NCI-H2081 (cell line): ENCODE measurements at regions not wholly inside any gene's neighbourhood (a gene's known extent, or its start where the extent isn't known, plus 50 kb on each side); places are given as distances from the start of the nearest gene placed in this dataset.
A peak's percentile ranks its signal among the peaks of the same experiment; 100 is the strongest.
"Not testable (repeated sequence)": the region's sequence is repeated elsewhere in the genome, so short reads cannot be mapped to it uniquely, and the experiment has no call there.

Experiments
- DNase-seq, 2 experiments: peaks; one replicate each; lab custom pipeline; 2025; lab: John Stamatoyannopoulos, UW

DNA sequence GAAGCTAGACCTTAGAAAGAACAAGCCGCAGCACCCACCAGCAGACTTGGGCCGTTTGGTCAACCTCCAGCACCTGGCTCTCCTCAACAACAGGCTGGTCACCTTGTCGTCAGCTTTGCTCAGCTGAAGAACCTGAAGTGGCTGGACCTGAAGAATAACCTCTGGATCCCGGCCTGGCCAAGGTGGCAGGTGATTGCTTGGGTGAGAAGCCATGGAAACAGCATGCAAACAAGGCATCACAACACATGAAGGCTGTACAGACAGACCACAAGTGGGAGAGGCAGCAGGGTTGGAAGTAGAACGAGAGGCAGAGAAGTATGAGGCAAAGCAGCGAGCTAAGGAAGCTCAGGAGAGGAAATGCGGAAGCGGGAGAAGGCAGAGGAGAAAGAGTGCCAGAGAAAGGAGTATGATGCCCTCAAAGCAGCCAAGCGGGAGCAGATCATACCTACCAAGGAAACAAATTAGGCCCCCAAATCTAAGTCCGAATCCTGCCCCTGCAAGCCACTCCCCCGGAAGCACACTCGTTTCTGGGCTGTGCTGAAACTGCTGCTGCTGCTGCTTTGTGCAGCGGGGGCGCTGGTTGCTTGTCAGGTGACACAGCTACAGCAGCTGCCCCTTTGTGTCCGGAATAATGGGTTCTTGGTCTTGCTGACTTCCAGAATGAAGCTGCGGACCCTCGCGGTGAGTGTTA, 121.6 kb upstream of the LGSN start:
- DNase-seq: peak; percentile 41 to 80

DNA sequence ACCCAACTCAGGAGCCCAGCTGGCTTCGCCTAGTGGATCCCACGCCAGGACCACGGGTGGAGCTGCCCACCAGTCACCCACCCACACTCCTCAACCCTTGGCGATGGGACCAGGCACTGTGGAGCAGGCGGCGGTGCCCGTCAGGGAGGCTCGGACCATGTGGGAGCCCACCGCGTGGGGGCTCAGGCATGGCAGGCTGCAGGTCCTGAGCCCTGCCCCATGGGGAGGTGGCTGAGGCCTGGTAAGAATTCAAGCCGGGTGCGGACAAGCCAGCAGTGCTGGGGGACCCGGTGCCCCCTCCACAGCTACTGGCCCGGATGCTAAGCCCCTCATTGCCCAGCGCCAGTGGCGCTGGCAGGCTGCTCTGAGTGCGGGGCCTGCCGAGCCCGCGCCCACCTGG, 123.1 kb upstream of the LGSN start:
- no peak for DNase-seq

DNA sequence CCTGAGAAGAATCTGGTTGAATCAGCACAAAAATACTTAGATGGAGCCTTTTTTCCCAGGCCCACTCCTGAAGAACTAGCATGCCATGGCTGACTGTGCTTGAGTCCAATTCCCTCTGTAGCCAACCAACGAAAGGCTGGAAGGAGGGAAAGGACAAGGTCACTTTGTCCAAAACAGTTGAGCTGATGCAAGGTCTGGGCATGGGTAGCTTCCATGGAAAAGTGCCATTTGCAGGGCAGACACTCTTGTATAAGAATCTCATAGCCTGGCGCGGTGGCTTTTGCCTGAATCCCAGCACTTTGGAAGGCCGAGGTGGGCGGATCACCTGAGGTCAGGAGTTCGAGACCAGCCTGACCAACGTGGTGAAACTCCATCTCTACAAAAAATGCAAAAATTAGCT, 125.0 kb upstream of the LGSN start:
- no peak for DNase-seq

DNA sequence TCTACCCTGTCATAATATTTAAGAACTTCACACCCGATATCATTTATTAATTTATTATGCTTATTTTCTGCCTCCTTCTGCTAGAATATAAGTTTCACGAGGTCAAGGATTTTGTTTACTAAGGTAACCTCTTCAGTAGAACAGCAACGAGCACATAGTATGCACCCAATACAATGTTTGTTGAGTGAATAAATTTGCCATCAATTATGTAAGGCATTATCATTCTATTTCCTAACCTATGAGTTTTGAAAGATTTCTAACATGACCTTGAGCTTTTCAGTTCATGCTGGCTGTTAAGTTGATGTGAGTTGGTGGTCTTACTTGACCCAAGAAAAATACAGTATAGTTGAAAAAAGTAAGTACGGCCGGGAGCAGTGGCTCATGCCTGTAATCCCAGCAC, 125.9 kb upstream of the LOC128125822 start:
- DNase-seq: no peak

DNA sequence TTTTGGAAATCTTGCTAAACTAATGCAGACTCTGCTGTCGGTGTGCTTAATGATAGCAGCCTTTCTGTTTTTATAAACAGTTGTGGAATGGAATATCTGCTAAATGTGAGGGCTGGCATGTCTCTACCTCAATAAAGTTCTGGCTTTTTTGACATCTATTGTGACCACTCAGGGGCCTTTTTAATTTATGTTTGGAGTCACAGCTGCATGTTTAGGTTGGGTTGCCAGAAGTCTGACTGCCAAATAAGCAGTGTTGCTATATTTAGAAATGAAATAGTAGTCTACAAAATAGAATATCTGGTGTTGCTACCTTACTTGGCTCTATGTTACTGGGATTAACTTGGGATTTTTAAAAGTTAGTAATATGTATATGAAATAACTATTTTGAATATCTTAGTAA, 125.1 kb upstream of the LOC128125822 start:
- DNase-seq: peak in 1 of 2 experiments; percentile 8

DNA sequence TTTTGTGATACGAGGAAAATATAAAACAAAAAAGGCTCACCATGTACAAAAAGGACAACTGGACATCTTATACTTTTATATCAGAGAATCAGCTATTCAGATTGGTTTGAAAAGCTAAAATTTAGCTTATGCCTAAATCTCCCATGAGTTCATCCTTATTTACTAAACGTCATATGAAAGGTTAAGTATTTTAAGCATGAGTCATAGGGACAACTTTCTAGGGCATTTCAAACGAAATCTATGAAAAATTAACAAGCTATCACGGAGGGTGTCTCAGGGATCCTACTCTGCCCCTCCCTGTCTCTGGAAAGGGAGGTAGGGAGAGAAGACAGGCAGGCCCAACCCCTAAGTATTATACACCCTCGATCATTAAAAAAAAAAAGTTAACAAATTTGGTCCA, 124.1 kb upstream of the LOC128125822 start:
- no peak for DNase-seq

DNA sequence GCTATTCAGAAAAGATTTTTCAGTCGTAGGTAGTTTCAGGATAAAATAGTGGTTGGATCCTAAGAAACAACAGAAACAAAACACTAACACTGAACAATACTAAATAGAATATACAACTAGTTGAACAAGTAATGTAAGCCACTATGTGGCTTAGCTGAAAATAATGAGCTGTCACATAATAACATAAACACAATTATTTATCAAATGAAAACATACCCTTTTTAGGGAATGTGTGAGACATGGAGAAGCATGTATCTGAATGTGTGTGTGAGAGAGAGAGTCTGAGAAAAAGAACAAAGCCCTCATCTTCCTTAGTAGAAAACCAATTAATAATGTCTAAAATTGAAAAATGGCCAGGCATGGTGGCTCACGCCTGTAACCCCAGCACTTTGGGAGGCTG, 122.6 kb upstream of the LOC128125822 start:
- DNase-seq: no peak

DNA sequence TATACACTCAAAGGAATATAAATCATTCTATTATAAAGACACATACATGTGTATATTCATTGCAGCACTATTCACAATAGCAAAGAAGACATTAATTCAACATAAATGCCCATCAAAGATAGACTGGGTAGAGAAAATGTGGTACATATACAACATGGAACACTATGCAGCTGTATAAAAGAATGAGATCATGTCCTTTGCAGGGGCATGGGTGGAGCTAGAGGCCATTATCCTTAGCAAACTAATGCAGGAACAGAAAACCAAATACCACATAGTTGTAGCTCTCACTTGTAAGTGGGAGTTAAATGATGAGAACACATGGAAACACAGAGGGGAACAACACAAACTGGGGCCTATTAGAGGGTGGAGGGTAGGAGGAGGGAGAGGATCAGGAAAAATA, 121.0 kb upstream of the LOC128125822 start:
- no peak for DNase-seq

DNA sequence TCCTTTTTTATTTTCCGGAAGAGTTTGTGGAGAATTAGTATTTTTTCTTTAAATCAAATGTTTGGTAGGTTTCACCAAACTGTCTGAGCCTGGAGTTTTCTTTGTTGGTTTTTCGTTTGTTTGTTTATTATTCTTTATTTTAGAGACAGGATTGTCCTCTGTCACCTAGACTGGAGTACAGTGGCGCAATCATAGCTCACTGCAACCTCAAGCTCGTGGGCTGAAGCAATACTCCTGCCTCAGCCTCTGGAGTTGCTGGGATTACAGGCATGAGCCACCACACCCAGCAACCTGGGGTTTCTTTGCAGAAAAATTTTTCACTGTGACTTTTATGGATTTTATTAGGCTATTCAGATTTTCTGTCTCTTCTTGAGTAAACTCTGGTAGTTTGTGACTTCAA, 120.2 kb upstream of the LOC128125822 start:
- DNase-seq: no peak

DNA sequence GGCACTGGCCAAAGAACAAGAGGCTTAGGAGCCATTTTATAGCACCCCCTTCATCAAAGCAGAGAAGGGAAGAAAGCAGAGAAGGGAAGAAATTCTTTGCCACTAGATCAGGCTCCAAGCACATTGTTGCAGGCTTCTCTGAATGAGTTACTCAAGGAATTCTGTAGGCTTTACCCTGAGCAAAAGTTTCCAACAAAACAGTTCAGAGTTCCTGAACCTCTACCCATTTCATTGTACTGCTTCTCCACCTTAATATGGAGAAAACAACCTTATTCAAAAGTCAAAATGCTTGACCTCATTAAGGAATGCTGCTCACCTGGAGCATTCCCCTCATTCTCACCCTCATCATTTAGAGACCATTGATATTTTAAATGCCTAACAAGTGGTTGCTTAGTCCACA, 115.5 kb upstream of the LOC128125822 start:
- DNase-seq: no peak

DNA sequence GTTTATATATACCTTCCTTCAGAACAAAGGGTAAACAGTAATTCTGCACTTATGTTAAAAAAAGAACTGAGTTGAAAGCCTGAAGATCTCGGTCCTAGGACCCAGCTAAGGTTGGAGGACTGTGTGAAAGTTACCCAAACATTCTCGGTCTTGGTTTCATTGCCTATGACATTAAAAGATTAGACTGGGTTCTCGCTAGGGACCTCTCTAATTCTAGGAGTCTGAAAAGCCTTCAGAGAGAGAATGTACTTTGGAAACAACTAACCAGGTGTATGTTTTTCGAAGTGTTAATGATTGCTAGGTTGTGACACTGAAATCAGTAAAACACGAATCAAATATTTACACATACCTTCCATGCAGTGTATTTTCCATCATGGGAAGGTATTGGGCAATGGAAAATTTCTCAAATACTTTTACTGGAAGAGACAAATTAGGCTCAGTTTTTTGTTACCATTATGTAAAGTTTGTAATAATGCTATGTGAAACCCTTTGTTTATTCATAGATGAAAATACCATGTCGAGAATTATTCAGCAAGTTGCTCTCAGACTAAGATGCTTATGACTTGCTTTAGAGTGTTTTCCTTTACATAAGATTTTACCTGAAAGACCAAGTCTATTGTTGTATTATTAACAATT, 113.7 kb upstream of the LOC128125822 start:
- no peak for DNase-seq

DNA sequence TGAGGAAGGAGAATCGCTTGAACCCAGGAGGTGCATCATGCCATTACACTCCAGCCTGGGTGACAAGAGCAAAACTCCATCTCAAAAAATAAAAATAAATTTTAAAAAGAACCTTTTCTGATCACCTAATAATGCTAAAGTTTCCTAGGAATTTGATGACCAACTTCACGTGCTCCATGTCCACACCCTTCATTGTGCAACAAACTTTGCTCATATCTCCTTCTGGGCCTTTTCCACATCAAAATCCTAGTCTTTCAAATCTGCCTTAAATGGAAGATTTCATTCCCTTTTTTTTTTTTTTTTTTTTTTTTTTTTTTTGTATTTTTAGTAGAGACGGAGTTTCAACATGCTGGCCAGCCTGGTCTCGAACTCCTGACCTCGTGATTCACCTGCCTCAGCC, 112.5 kb upstream of the LOC128125822 start:
- DNase-seq: no peak

DNA sequence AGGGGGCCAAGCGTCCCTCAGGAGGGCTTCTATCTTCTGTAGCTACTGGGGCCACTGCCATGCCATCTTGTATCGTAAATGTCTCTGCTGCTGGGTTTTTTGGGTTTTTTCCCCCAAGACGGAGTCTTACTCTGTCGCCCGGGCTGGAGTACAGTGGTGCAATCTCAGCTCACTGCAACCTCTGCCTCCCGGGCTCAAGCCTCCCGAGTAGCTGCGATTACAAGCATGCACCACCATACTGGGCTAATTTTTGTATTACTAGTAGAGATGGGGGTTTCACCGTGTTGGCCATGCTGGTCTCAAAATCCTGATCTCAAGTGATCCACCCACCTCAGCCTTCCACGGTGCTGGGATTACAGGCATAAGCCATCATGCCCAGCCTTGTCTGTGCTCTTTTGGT, 111.3 kb upstream of the LOC128125822 start:
- DNase-seq: no peak

DNA sequence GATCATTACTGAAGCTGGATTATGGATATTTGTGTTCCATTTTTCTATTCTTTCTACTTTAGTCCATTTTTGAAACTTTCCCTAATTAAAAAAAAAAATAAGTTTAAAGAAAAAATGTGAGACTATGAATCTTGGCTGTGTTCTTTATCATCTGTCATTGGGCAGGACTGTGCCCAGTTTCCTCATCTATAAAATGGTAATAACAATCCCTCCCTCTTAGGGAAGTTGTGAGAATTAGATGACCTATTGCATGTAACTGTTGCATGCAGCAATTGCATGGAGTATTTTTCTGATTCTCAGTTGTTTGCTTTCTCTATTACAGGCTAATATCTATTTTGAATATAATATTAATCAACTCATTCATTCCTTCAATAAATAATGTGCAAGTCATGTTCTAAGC, 108.2 kb upstream of the LOC128125822 start:
- DNase-seq: no peak

DNA sequence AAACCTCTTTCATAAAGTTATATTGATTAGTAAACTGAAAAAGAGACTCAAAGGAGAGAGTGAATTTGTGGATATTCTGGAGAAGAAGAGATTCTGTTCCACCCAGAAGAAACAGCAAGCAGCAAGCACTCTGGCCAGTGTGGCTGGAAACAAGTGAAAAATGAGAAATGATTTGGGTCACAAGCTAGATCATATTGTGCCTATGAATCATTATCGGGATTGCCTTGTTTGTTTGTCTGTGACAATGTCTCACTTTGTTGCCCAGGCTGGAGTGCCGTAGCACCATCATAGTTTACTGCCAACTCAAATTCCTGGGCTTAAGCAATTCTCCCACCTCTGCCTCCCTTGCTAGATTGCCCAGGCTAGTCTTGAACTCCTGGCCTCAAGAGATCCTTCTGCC, 106.5 kb upstream of the LOC128125822 start:
- DNase-seq: no peak

DNA sequence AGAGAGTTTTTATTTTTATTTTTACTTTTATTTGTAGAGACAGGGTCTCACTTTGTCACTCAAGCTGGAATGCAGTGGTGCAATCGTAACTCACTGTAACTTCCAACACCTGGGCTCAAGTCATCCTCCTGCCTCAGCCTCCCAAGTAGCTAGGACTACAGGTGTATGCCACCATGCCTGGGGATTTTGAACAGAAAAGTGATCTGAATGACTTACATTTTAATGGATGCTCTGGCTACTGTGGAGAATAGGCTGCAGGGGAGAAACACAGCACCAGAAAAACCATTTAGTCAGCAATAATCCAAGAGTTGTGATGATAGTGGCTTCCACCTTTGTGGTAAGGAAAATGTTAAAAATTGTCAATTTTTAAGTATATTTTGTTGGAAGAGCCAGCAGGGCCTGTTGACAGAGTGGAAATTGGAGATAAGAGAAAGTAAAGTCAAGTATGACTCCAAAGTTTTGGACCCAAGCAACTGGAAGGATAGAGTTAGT, 106.0 kb upstream of the LOC128125822 start:
- DNase-seq: no peak

DNA sequence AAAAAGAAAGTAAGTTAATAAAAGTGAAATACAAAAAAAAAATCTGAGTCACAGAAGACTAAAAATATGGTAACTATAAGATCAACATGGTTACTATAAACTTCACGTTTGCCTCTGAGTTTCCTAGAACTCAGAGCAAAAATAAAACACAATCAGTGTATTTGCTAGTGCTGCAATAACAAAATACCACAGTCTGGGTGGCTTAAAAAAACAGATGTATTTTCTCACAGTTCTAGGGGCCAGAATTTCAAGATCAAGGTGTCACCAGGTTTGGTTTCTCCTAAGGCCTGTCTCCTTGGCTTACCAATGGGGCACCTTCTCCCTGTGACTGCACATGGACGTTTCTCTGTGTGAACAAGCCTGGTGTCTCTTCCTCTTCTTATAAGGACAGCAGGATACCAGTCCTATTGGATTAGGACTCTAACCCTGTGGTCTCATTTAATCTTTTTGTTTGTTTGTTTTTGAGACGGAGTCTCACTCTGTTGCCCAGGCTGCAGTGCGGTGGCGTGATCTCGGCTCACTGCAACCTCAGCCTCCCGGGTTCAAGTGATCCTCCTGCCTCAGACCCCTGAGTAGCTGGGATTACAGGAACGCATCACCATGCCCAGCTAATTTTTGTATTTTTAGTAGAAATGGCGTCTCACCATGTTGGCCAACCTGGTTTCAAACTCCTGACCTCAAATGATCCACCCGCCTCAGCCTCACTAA, 104.9 kb upstream of the LOC128125822 start:
- DNase-seq: no peak

DNA sequence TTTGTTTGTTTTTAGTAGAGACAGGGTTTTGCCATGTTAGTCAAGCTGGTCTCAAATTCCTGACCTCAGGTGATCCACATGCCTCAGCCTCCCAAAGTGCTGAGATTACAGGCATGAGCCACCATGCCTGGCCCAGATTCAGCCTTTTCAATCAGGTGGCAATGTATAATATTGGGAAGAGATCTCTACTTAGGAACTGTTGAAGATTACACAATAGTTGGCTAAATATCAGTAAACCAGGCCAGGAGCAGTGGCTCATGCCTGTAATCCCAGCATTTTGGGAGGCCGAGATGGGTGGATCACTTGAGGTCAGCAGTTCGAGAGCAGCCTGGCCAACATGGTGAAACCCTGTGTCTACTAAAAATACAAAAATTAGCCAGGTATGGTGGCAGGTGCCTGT, 101.1 kb upstream of the LOC128125822 start:
- not testable (repeated sequence) for DNase-seq

DNA sequence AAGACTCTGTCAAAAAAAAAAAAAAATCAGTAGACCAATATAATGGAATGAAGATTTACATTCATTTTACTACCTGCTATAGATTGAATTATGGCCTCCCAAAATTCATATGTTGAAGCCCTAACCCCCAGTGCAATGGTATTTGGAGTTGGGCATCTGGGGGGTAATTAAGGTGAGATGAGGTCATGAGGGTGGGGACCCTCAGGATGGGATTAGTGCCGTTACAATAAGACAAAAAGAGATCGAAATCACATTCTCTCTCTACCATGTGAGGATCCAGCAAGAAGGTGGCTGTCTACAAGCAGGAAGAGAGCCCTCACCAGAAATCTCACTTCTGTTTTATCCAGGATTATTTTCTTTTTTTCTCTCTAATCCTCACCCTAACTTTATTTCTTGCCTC, 100.6 kb upstream of the LOC128125822 start:
- DNase-seq: no peak

DNA sequence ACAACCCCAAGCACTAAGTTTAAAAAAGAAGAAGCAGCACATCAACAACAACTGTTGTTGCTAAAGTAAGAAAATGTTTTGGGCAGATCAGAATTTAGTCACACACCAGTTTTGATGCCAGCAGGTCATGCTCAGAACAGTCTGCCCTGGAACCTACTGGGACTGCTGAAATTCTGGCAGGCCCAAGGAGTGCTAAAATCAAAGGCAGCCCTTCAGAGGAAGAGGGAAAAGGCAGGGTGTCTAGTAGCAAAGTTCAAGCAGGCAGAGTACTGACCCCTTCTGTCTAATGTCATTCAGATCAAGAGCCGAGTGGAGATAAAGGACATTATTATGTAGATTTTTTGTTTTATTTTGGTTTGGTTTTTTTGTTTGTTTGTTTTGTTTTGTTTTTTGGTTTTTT, 96.6 kb upstream of the LOC128125822 start:
- DNase-seq: no peak

DNA sequence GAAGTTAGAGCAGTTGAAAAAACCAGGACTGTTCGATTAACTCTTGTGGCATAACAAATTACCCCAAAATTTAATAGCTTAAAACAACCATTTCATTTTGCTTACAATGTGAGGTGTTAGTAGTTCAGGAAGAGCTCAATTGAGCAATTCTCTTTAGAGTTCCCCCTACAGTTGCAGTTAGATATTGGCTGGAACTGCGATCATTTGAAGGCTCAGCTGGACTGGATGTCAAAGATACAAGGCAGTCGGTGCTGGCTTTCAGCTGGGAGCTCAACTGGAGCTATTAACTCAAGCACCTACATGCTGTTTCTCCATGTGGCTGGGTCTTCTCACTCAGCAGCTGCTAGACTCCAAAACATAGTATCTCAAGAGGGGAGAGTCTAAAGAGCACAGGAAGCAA, 96.0 kb upstream of the LOC128125822 start:
- no peak for DNase-seq

DNA sequence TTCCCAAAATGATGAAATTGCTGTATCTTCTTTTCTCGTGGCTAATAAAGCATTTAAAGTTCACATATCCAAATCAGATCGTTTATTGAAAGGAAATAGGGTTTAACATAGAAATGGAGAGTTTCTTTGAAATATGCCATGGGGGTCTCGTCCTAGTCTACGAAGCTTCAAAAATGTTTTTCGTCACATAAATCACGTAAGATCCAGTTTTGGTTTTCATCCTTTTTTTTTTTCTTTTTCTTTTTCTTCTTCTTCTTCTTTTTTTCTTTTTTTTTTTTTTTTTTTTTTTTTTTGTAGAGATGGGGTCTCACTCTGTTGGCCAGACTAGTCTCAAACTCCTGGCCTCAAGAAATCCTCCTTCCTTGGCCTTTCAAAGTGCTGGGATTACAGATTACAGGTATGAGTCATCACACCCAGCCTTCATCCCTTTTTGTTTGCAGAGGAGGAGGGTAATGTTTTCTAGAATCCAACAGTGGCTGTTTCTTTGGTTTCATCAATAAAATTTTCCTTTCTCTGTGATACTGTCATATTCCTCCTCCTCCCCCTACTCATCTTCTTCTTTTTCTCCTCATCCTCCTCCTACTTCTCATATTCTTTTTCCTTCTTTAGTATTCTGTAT, 94.7 kb upstream of the LOC128125822 start:
- no peak for DNase-seq

DNA sequence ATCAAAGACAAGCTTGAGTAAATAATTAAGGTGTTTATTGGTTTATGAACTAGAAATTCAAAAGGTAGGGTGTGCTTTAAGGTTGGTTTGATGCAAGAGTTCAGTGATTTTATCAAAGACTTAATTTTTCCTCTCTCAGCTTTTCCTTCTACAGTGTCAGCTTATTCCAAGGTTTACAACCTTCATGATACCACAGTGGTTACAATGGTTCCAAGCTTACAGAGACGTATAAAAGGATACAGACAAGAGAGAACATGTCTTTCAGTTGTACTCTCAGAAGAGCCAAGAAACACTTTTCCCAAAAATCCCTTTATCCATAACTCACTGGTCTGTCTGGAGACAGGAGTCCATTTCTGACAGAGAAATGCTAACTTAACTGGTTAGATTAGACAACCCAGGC, 93.5 kb upstream of the LOC128125822 start:
- DNase-seq: no peak
